ENCODE measurements at regions not wholly inside any gene's neighbourhood (a gene's known extent, or its start where the extent isn't known, plus 50 kb on each side); places are given as distances from the start of the nearest gene placed in this dataset.

- no peak for TF ChIP-seq CTCF (conservative IDR thresholded peaks at IDR 0.05; ENCODE audit: low read length)
- no peak for TF ChIP-seq EZH2phosphoT487 (IDR thresholded peaks at IDR 0.05; ENCODE audit: borderline replicate concordance)
Measured at GRCh38 chr19:28990522-28990921, 222.4 kb downstream of the UQCRFS1 start.

Data from Loucy (cell line).